ENCODE measurements at regions not wholly inside any gene's neighbourhood (a gene's known extent, or its start where the extent isn't known, plus 50 kb on each side); places are given as distances from the start of the nearest gene placed in this dataset.

- H3K79me2 ChIP-seq (ENCODE audit: control insufficient read depth, insufficient read depth, low read length) = no peaks in the 10 kb centered on the region
- H3K27ac ChIP-seq (ENCODE audit: extremely low read depth, low read depth, low read length) = no peak overlapping the region
- H2AFZ ChIP-seq (ENCODE audit: low read depth, low read length) = no peak overlapping the region
- in situ Hi-C loops (cut with MboI) (no loop called here), intact Hi-C loops (cut with micrococcal nuclease) (loop anchor here (10.0 kb wide), 1 partner anchor 59 kb away; no protein-coding TSS in a partner anchor)
- FAIRE-seq (no peak), ATAC-seq (no peak), DNase-seq (ENCODE audit: extremely low read depth in 1 of 4, low spot score in 3 of 4) (no peak)
- no peak overlapping the region for H3K4me2 ChIP-seq (ENCODE audit: insufficient read depth, low read length)
- H3K9ac ChIP-seq (ENCODE audit: insufficient read depth in 1 of 2, low read depth in 2 of 2, low read length in 2 of 2) = no peak overlapping the region
- ChIA-PET POLR2A (interaction anchor here (0.6 kb wide), 1 partner anchor 341 kb away, joined by 3 read pairs; no protein-coding TSS in a partner anchor), CTCF (ENCODE audit: low intra/inter-chr PET ratio) (no interaction called here)
- whole genome bisulfite sequencing (ENCODE audit: insufficient coverage, low coverage, missing lambda C conversion rate) = 5% methylated on average over 5 of the region's 5 CpGs
- H3K27me3 ChIP-seq (ENCODE audit: control insufficient read depth in 2 of 2, insufficient read depth in 2 of 2, low read length in 2 of 2) = no peaks in the 10 kb centered on the region
- no TSS peak for BruUV-seq (replicated peaks)
- no peaks in the 10 kb centered on the region for H3K9me1 ChIP-seq (ENCODE audit: control insufficient read depth, insufficient read depth, low read length)
- no peaks in the 10 kb centered on the region for H4K20me1 ChIP-seq (replicated peaks; ENCODE audit: control insufficient read depth, insufficient read depth, low read length)
- no peak overlapping the region for H3K4me3 ChIP-seq
- H3K36me3 ChIP-seq (ENCODE audit: control insufficient read depth, insufficient read depth, low read length) = no peaks in the 10 kb centered on the region
- H3K4me1 ChIP-seq (replicated peaks in 1 of 2; ENCODE audit: control insufficient read depth in 2 of 2, insufficient read depth in 2 of 2, low read length in 2 of 2) = no peaks in the 10 kb centered on the region
- no peaks in the 10 kb centered on the region; the same call in 1 of the 2 replicates for H3K9me3 ChIP-seq (replicated peaks; ENCODE audit: control insufficient read depth, insufficient read depth, low read depth, low read length)
- no peak for TF ChIP-seq ELF1 (tag; IDR thresholded peaks at IDR 0.05)
- no peak for TF ChIP-seq RBM14 (IDR thresholded peaks at IDR 0.05; ENCODE audit: borderline replicate concordance, insufficient read depth, low read depth, low read length)
- no peak for TF ChIP-seq PREB (CRISPR knock-in tag; IDR thresholded peaks at IDR 0.05)
- no peak for TF ChIP-seq KHSRP (IDR thresholded peaks at IDR 0.05)
- TF ChIP-seq ZBTB34 (CRISPR knock-in tag; IDR thresholded peaks at IDR 0.05) = no peak
- TF ChIP-seq SIX5 (IDR thresholded peaks at IDR 0.05; ENCODE audit: borderline replicate concordance in 1 of 2, insufficient read depth in 1 of 2, low read depth in 1 of 2, low read length in 2 of 2) = no peak
- no peak for TF ChIP-seq CBX1 (IDR thresholded peaks at IDR 0.05; ENCODE audit: low read depth)
- TF ChIP-seq ZC3H4 (CRISPR knock-in tag; IDR thresholded peaks at IDR 0.05; ENCODE audit: borderline replicate concordance) = 0 out of 2 replicates have a peak, but pooled peaks have one; percentile 37
- TF ChIP-seq ZNF699 (CRISPR knock-in tag; IDR thresholded peaks at IDR 0.05; ENCODE audit: insufficient replicate concordance) = no peak
- TF ChIP-seq CC2D1A (IDR thresholded peaks at IDR 0.05) = no peak
- no peak for TF ChIP-seq ZNF311 (CRISPR knock-in tag; IDR thresholded peaks at IDR 0.05)
- no peak for TF ChIP-seq EZH2 (IDR thresholded peaks at IDR 0.05; ENCODE audit: borderline replicate concordance, low read depth, low read length)
- no peak for TF ChIP-seq FOS (IDR thresholded peaks at IDR 0.05; ENCODE audit: extremely low read depth, insufficient read length)
- peak; percentile 22; the same call in 1 of the 2 replicates for TF ChIP-seq ATF1 (CRISPR knock-in tag; IDR thresholded peaks at IDR 0.05)
- no peak for TF ChIP-seq ATF1 (tag; IDR thresholded peaks at IDR 0.05)
- no peak for TF ChIP-seq JUN (IDR thresholded peaks at IDR 0.05; ENCODE audit: borderline replicate concordance, low read depth, low read length)
- TF ChIP-seq JUN (CRISPR knock-in tag; IDR thresholded peaks at IDR 0.05; ENCODE audit: borderline replicate concordance) = no peak
- no peak for TF ChIP-seq TCF3 (CRISPR knock-in tag; IDR thresholded peaks at IDR 0.05)
- TF ChIP-seq FOSL1 (tag; conservative IDR thresholded peaks at IDR 0.05) = no peak
- no peak for TF ChIP-seq ZNF212 (CRISPR knock-in tag; IDR thresholded peaks at IDR 0.05)
- no peak for TF ChIP-seq HNRNPK (IDR thresholded peaks at IDR 0.05; ENCODE audit: low read depth, low read length, poor library complexity, severe bottlenecking)
Observed at GRCh38 chr13:90576067-90576466, 771.4 kb upstream of the MIR17HG start.

Data from K562 (cell line).